ENCODE measurements at regions not wholly inside any gene's neighbourhood (a gene's known extent, or its start where the extent isn't known, plus 50 kb on each side); places are given as distances from the start of the nearest gene placed in this dataset.

- in situ Hi-C loops (cut with MboI; ENCODE audit: low pct_unique_long_range_greater_than_20kb in 2 of 9, low sequenced_read_pairs in 9 of 9, unreplicated experiment in 9 of 9) = no loop called here
- 77 to 100% (median 83%) methylated on average over 1 to 7 of the region's 10 CpGs; no CpG with 5 or more reads in 4 of the 10 experiments for WGBS, 10 experiments
- no peak overlapping the region for H3K4me3 ChIP-seq
- no peak overlapping the region for H3K27ac ChIP-seq
- no peak for ATAC-seq (replicated peaks in 6 of 8)
- no peaks in the 10 kb centered on the region for H3K4me1 ChIP-seq (replicated peaks in 1 of 2)
Measured at GRCh38 chr12:107443320-107444090, 242.1 kb upstream of the PWP1 start.

- WGBS, 10 experiments = 72 to 92% (median 74%) methylated on average over 2 to 8 of the region's 10 CpGs; no CpG with 5 or more reads in 4 of the 10 experiments
Measured at GRCh38 chr12:107444771-107445170, 240.8 kb upstream of the PWP1 start.

GRCh38 chr12:107446476-107446875 lies 239.1 kb upstream of the PWP1 start:
- in situ Hi-C loops (cut with MboI; ENCODE audit: low pct_unique_long_range_greater_than_20kb in 2 of 9, low sequenced_read_pairs in 9 of 9, unreplicated experiment in 9 of 9) = no loop called here
- ATAC-seq (replicated peaks in 6 of 8) = no peak
- 48 to 100% (median 86%) methylated on average over 1 to 3 of the region's 3 CpGs; no CpG with 5 or more reads in 3 of the 10 experiments for WGBS, 10 experiments
- Histone ChIP-seq H3K4me1 (replicated peaks in 1 of 2) (peaks cover 0 to 8% of the 10 kb centered on the region in 2 donors), H3K4me3 (no peak overlapping the region), H3K27ac (no peak overlapping the region)

More at GRCh38 chr12:107444771-107445170, 240.8 kb upstream of the PWP1 start:
- in situ Hi-C loops (cut with MboI; ENCODE audit: low pct_unique_long_range_greater_than_20kb in 2 of 9, low sequenced_read_pairs in 9 of 9, unreplicated experiment in 9 of 9) = no loop called here
- ATAC-seq (replicated peaks in 6 of 8) = no peak
- H3K27ac ChIP-seq = no peak overlapping the region
- H3K4me1 ChIP-seq (replicated peaks in 1 of 2) = no peaks in the 10 kb centered on the region
- H3K4me3 ChIP-seq = no peak overlapping the region

- WGBS, 10 experiments = 66 to 95% (median 80%) methylated on average over 2 to 5 of the region's 5 CpGs; no CpG with 5 or more reads in 4 of the 10 experiments
- no peak for ATAC-seq (replicated peaks in 6 of 8)
- in situ Hi-C loops (cut with MboI; ENCODE audit: low pct_unique_long_range_greater_than_20kb in 2 of 9, low sequenced_read_pairs in 9 of 9, unreplicated experiment in 9 of 9) = no loop called here
- Histone ChIP-seq H3K4me3 (no peak overlapping the region), H3K4me1 (replicated peaks in 1 of 2) (peaks cover 0 to 9% of the 10 kb centered on the region in 2 donors), H3K27ac (no peak overlapping the region)
Measured at GRCh38 chr12:107447336-107447735, 238.3 kb upstream of the PWP1 start.

GRCh38 chr12:107448198-107448597 lies 237.4 kb upstream of the PWP1 start:
- WGBS, 10 experiments = 33 to 100% (median 100%) methylated on average over 1 of the region's 1 CpG; no CpG with 5 or more reads in 5 of the 10 experiments

GRCh38 chr12:107449891-107450290 lies 235.7 kb upstream of the PWP1 start:
- ATAC-seq (replicated peaks in 6 of 8) = no peak
- WGBS, 10 experiments = 0 to 89% (median 37%) methylated on average over 1 of the region's 1 CpG; no CpG with 5 or more reads in 2 of the 10 experiments
- in situ Hi-C loops (cut with MboI; ENCODE audit: low pct_unique_long_range_greater_than_20kb in 2 of 9, low sequenced_read_pairs in 9 of 9, unreplicated experiment in 9 of 9) = no loop called here

More at GRCh38 chr12:107448198-107448597, 237.4 kb upstream of the PWP1 start:
- H3K27ac ChIP-seq = no peak overlapping the region
- H3K4me1 ChIP-seq (replicated peaks in 1 of 2) = peaks cover 0 to 9% of the 10 kb centered on the region in 2 donors
- H3K4me3 ChIP-seq = no peak overlapping the region
- ATAC-seq (replicated peaks in 6 of 8) = peak in 1 of 8 experiments; percentile 40
- in situ Hi-C loops (cut with MboI; ENCODE audit: low pct_unique_long_range_greater_than_20kb in 2 of 9, low sequenced_read_pairs in 9 of 9, unreplicated experiment in 9 of 9) = no loop called here

GRCh38 chr12:107450541-107450940 lies 235.1 kb upstream of the PWP1 start:
- H3K4me3 ChIP-seq = no peak overlapping the region
- in situ Hi-C loops (cut with MboI; ENCODE audit: low pct_unique_long_range_greater_than_20kb in 2 of 9, low sequenced_read_pairs in 9 of 9, unreplicated experiment in 9 of 9) = no loop called here
- H3K4me1 ChIP-seq (replicated peaks in 1 of 2) = peaks cover 0 to 12% of the 10 kb centered on the region in 2 donors
- no peak for ATAC-seq (replicated peaks in 6 of 8)
- no peak overlapping the region for H3K27ac ChIP-seq
- WGBS, 10 experiments = 17 to 69% (median 56%) methylated on average over 1 to 3 of the region's 3 CpGs; no CpG with 5 or more reads in 7 of the 10 experiments

More at GRCh38 chr12:107449891-107450290, 235.7 kb upstream of the PWP1 start:
- no peak overlapping the region for H3K4me3 ChIP-seq
- H3K4me1 ChIP-seq (replicated peaks in 1 of 2) = peaks cover 0 to 12% of the 10 kb centered on the region in 2 donors
- no peak overlapping the region for H3K27ac ChIP-seq

GRCh38 chr12:107451246-107451645 lies 234.4 kb upstream of the PWP1 start:
- in situ Hi-C loops (cut with MboI; ENCODE audit: low pct_unique_long_range_greater_than_20kb in 2 of 9, low sequenced_read_pairs in 9 of 9, unreplicated experiment in 9 of 9) = no loop called here
- WGBS, 10 experiments = 61 to 86% (median 75%) methylated on average over 1 to 5 of the region's 7 CpGs; no CpG with 5 or more reads in 5 of the 10 experiments
- peak in 2 of 8 experiments; percentile 27 to 66 for ATAC-seq (replicated peaks in 6 of 8)

GRCh38 chr12:107454109-107454830 lies 231.3 kb upstream of the PWP1 start:
- H3K27ac ChIP-seq = no peak overlapping the region
- in situ Hi-C loops (cut with MboI; ENCODE audit: low pct_unique_long_range_greater_than_20kb in 2 of 9, low sequenced_read_pairs in 9 of 9, unreplicated experiment in 9 of 9) = no loop called here
- peak in 1 of 8 experiments; percentile 79 for ATAC-seq (replicated peaks in 6 of 8)

More at GRCh38 chr12:107451246-107451645, 234.4 kb upstream of the PWP1 start:
- Histone ChIP-seq H3K4me3 (no peak overlapping the region), H3K4me1 (replicated peaks in 1 of 2) (peaks cover 0 to 12% of the 10 kb centered on the region in 2 donors), H3K27ac (no peak overlapping the region)

GRCh38 chr12:107457362-107457935 lies 228.2 kb upstream of the PWP1 start:
- peak in 5 of 8 experiments; percentile 41 to 94 (median 79) for ATAC-seq (replicated peaks in 6 of 8)
- in situ Hi-C loops (cut with MboI; ENCODE audit: low pct_unique_long_range_greater_than_20kb in 2 of 9, low sequenced_read_pairs in 9 of 9, unreplicated experiment in 9 of 9) = no loop called here
- H3K4me1 ChIP-seq (replicated peaks in 1 of 2) = peaks cover 0 to 8% of the 10 kb centered on the region in 2 donors
- 39 to 100% (median 80%) methylated on average over 1 to 11 of the region's 11 CpGs; no CpG with 5 or more reads in 1 of the 10 experiments for WGBS, 10 experiments
- no peak overlapping the region for H3K4me3 ChIP-seq
- H3K27ac ChIP-seq = peak overlapping the region in 1 of 2 donors; percentile 51

More at GRCh38 chr12:107454109-107454830, 231.3 kb upstream of the PWP1 start:
- 0 to 84% (median 56%) methylated on average over 1 to 3 of the region's 4 CpGs; no CpG with 5 or more reads in 3 of the 10 experiments for WGBS, 10 experiments
- Histone ChIP-seq H3K4me3 (no peak overlapping the region), H3K4me1 (replicated peaks in 1 of 2) (peaks cover 0 to 18% of the 10 kb centered on the region in 2 donors)

- H3K4me1 ChIP-seq (replicated peaks in 1 of 2) = peaks cover 0 to 8% of the 10 kb centered on the region in 2 donors
- H3K27ac ChIP-seq = no peak overlapping the region
- in situ Hi-C loops (cut with MboI; ENCODE audit: low pct_unique_long_range_greater_than_20kb in 2 of 9, low sequenced_read_pairs in 9 of 9, unreplicated experiment in 9 of 9) = no loop called here
- WGBS, 10 experiments = 75 to 93% (median 89%) methylated on average over 1 to 2 of the region's 2 CpGs; no CpG with 5 or more reads in 5 of the 10 experiments
- H3K4me3 ChIP-seq = no peak overlapping the region
- ATAC-seq (replicated peaks in 6 of 8) = no peak
Measured at GRCh38 chr12:107458163-107458562, 227.4 kb upstream of the PWP1 start.

GRCh38 chr12:107458990-107459389 lies 226.6 kb upstream of the PWP1 start:
- in situ Hi-C loops (cut with MboI; ENCODE audit: low pct_unique_long_range_greater_than_20kb in 2 of 9, low sequenced_read_pairs in 9 of 9, unreplicated experiment in 9 of 9) = no loop called here
- WGBS, 10 experiments = 83 to 100% (median 91%) methylated on average over 1 to 2 of the region's 2 CpGs; no CpG with 5 or more reads in 4 of the 10 experiments
- no peak overlapping the region for H3K27ac ChIP-seq
- H3K4me1 ChIP-seq (replicated peaks in 1 of 2) = peaks cover 0 to 8% of the 10 kb centered on the region in 2 donors
- no peak overlapping the region for H3K4me3 ChIP-seq
- no peak for ATAC-seq (replicated peaks in 6 of 8)
